Peyer's patch (tissue), 4 donors: ENCODE measurements at regions not wholly inside any gene's neighbourhood (a gene's known extent, or its start where the extent isn't known, plus 50 kb on each side); places are given as distances from the start of the nearest gene placed in this dataset.

Experiments
- DNase-seq, 3 donors: peaks; one replicate each; pipeline ENCODE4 v3.0.0-alpha.2; 2017 to 2019
- H3K27ac ChIP-seq, 4 donors: fragments of 200-600 bp; sonication (generic); one replicate each; pipeline ENCODE4 v1.5.1; 2016 to 2019
- H3K27me3 ChIP-seq, 2 donors: fragments of 200-600 bp; sonication (generic); one replicate each; pipeline ENCODE4 v1.5.1; 2019
- H3K36me3 ChIP-seq, 3 donors: fragments of 200-600 bp; sonication (generic); one replicate each; pipeline ENCODE4 v1.5.1; 2016 to 2019
- H3K4me1 ChIP-seq, 4 donors: fragments of 200-600 bp; sonication (generic); one replicate each; pipeline ENCODE4 v1.5.1; 2016 to 2019
- H3K4me3 ChIP-seq, 4 donors: fragments of 200-600 bp; sonication (generic); 1 replicate in 3 of 4; 2 replicates in 1 of 4; pipeline ENCODE4 v1.5.1; 2016 to 2019; ENCODE audit warnings: mild to moderate bottlenecking in 1 of 4
- H3K9me3 ChIP-seq, 4 donors: fragments of 200-600 bp; sonication (generic); one replicate each; pipeline ENCODE4 v1.5.1; 2016 to 2019; ENCODE audit warnings: mild to moderate bottlenecking in 1 of 4
- CTCF ChIP-seq, 6 experiments: fragments of 450-650 bp in 4 of 6; fragments of 200-600 bp in 2 of 6; sonication (generic) in 1 of 6; IDR thresholded peaks; one replicate each; pipeline ENCODE4 v1.5.1; 2017 to 2019; ENCODE audit warnings: antibody characterized with exemption in 6 of 6, mild to moderate bottlenecking in 3 of 6, moderate library complexity in 1 of 6
- POLR2A ChIP-seq, 2 donors: fragments of 450-650 bp; IDR thresholded peaks; one replicate each; pipeline ENCODE4 v1.5.1; 2017; ENCODE audit warnings: antibody characterized with exemption in 2 of 2, mild to moderate bottlenecking in 2 of 2, moderate library complexity in 2 of 2

- Histone ChIP-seq H3K27ac (no peak overlapping the region), H3K36me3 (no peaks in the 10 kb centered on the region), H3K27me3 (no peaks in the 10 kb centered on the region), H3K9me3 (no peaks in the 10 kb centered on the region), H3K4me3 (no peak overlapping the region), H3K4me1 (peaks cover 0 to 14% (median 2%) of the 10 kb centered on the region in 4 donors)
- DNase-seq, result no peak
- TF ChIP-seq POLR2A (IDR thresholded peaks at IDR 0.05) (no peak), CTCF (IDR thresholded peaks at IDR 0.05) (no peak)
These were observed 552.6 kb upstream of the BOD1L1 start for GRCh38 chr4:14180166-14180565.

- no peaks in the 10 kb centered on the region for H3K27me3 ChIP-seq
- H3K4me3 ChIP-seq, result no peak overlapping the region
- H3K9me3 ChIP-seq, result no peaks in the 10 kb centered on the region
- H3K27ac ChIP-seq, result no peak overlapping the region
- no peaks in the 10 kb centered on the region for H3K36me3 ChIP-seq
- H3K4me1 ChIP-seq, result peaks cover 0 to 14% (median 2%) of the 10 kb centered on the region in 4 donors
- no peak for TF ChIP-seq CTCF (IDR thresholded peaks at IDR 0.05)
- no peak for TF ChIP-seq POLR2A (IDR thresholded peaks at IDR 0.05)
- DNase-seq, result no peak
These were observed 553.6 kb upstream of the BOD1L1 start for GRCh38 chr4:14180983-14181601.

GRCh38 chr4:14182148-14182547 is 554.6 kb upstream of the BOD1L1 start:
- Histone ChIP-seq H3K4me3 (no peak overlapping the region), H3K36me3 (no peaks in the 10 kb centered on the region), H3K27ac (no peak overlapping the region), H3K4me1 (peaks cover 0 to 12% (median 2%) of the 10 kb centered on the region in 4 donors), H3K9me3 (no peaks in the 10 kb centered on the region), H3K27me3 (no peaks in the 10 kb centered on the region)
- no peak for DNase-seq
- TF ChIP-seq CTCF (IDR thresholded peaks at IDR 0.05) (no peak), POLR2A (IDR thresholded peaks at IDR 0.05) (no peak)

- no peaks in the 10 kb centered on the region for H3K9me3 ChIP-seq
- no peak for DNase-seq
These were observed 556.7 kb upstream of the BOD1L1 start for GRCh38 chr4:14184265-14184664.

GRCh38 chr4:14184767-14185166 is 557.2 kb upstream of the BOD1L1 start:
- Histone ChIP-seq H3K9me3 (no peaks in the 10 kb centered on the region), H3K4me1 (no peaks in the 10 kb centered on the region), H3K27me3 (no peaks in the 10 kb centered on the region), H3K4me3 (no peak overlapping the region), H3K27ac (no peak overlapping the region), H3K36me3 (no peaks in the 10 kb centered on the region)
- TF ChIP-seq CTCF (IDR thresholded peaks at IDR 0.05) (no peak), POLR2A (IDR thresholded peaks at IDR 0.05) (no peak)
- no peak for DNase-seq

More at GRCh38 chr4:14184265-14184664, 556.7 kb upstream of the BOD1L1 start:
- Histone ChIP-seq H3K4me1 (no peaks in the 10 kb centered on the region), H3K36me3 (no peaks in the 10 kb centered on the region), H3K4me3 (no peak overlapping the region), H3K27ac (no peak overlapping the region), H3K27me3 (no peaks in the 10 kb centered on the region)
- TF ChIP-seq POLR2A (IDR thresholded peaks at IDR 0.05) (no peak), CTCF (IDR thresholded peaks at IDR 0.05) (no peak)

GRCh38 chr4:14188214-14188613 is 560.7 kb upstream of the BOD1L1 start:
- no peak for DNase-seq
- no peaks in the 10 kb centered on the region for H3K4me1 ChIP-seq
- no peak overlapping the region for H3K4me3 ChIP-seq
- no peaks in the 10 kb centered on the region for H3K27me3 ChIP-seq
- H3K9me3 ChIP-seq, result no peaks in the 10 kb centered on the region
- no peaks in the 10 kb centered on the region for H3K36me3 ChIP-seq
- no peak for TF ChIP-seq POLR2A (IDR thresholded peaks at IDR 0.05)
- TF ChIP-seq CTCF (IDR thresholded peaks at IDR 0.05), result no peak
- no peak overlapping the region for H3K27ac ChIP-seq
